ENCODE measurements at regions not wholly inside any gene's neighbourhood (a gene's known extent, or its start where the extent isn't known, plus 50 kb on each side); places are given as distances from the start of the nearest gene placed in this dataset.
"Not testable (repeated sequence)": the region's sequence is repeated elsewhere in the genome, so short reads cannot be mapped to it uniquely, and the experiment has no call there.

GRCh38 chr6:115834542-115834941, 226.1 kb downstream of the FRK start:
- not testable (repeated sequence) for TF ChIP-seq CTCF (IDR thresholded peaks at IDR 0.05; ENCODE audit: low read length); EZH2 (IDR thresholded peaks at IDR 0.05; ENCODE audit: borderline replicate concordance, low read length)

All from OCI-LY1 (cell line).